ENCODE measurements at regions not wholly inside any gene's neighbourhood (a gene's known extent, or its start where the extent isn't known, plus 50 kb on each side); places are given as distances from the start of the nearest gene placed in this dataset.
"Not testable (repeated sequence)": the region's sequence is repeated elsewhere in the genome, so short reads cannot be mapped to it uniquely, and the experiment has no call there.

GRCh38 chr6:112983713-112984261, 636.7 kb downstream of the RFPL4B start:
- DNase-seq (ENCODE audit: low read depth in 2 of 2), result no peak

- no peak for DNase-seq (ENCODE audit: low read depth in 2 of 2)
Measured at GRCh38 chr6:112984899-112985298, 637.8 kb downstream of the RFPL4B start.

- DNase-seq (ENCODE audit: low read depth in 2 of 2), result no peak
Measured at GRCh38 chr6:112986321-112986720, 639.2 kb downstream of the RFPL4B start.

GRCh38 chr6:112988748-112989147, 641.6 kb downstream of the RFPL4B start:
- DNase-seq (ENCODE audit: low read depth in 2 of 2), result no peak

- DNase-seq (ENCODE audit: low read depth in 2 of 2), result no peak
Measured at GRCh38 chr6:112990971-112991370, 643.8 kb downstream of the RFPL4B start.

GRCh38 chr6:112991912-112992311, 644.8 kb downstream of the RFPL4B start:
- DNase-seq (ENCODE audit: low read depth in 2 of 2), result no peak

GRCh38 chr6:112997421-112998085, 650.4 kb downstream of the RFPL4B start:
- no peak for DNase-seq (ENCODE audit: low read depth in 2 of 2)

- DNase-seq (ENCODE audit: low read depth in 2 of 2), result no peak
Measured at GRCh38 chr6:113004054-113004453, 656.9 kb downstream of the RFPL4B start.

GRCh38 chr6:113004470-113005270, 657.5 kb downstream of the RFPL4B start:
- no peak for DNase-seq (ENCODE audit: low read depth in 2 of 2)

- no peak for DNase-seq (ENCODE audit: low read depth in 2 of 2)
Measured at GRCh38 chr6:113006494-113006893, 659.4 kb downstream of the RFPL4B start.

- no peak for DNase-seq (ENCODE audit: low read depth in 2 of 2)
Measured at GRCh38 chr6:113009682-113010081, 662.6 kb downstream of the RFPL4B start.

- no peak for DNase-seq (ENCODE audit: low read depth in 2 of 2)
Measured at GRCh38 chr6:113010196-113010989, 663.3 kb downstream of the RFPL4B start.

GRCh38 chr6:113011389-113011788, 664.3 kb downstream of the RFPL4B start:
- DNase-seq (ENCODE audit: low read depth in 2 of 2), result no peak

- DNase-seq (ENCODE audit: low read depth in 2 of 2), result no peak
Measured at GRCh38 chr6:113011801-113012200, 664.7 kb downstream of the RFPL4B start.

- DNase-seq (ENCODE audit: low read depth in 2 of 2), result no peak
Measured at GRCh38 chr6:113015249-113015648, 668.1 kb downstream of the RFPL4B start.

- no peak for DNase-seq (ENCODE audit: low read depth in 2 of 2)
Measured at GRCh38 chr6:113017353-113017752, 670.2 kb downstream of the RFPL4B start.

GRCh38 chr6:113018351-113019151, 671.4 kb downstream of the RFPL4B start:
- no peak for DNase-seq (ENCODE audit: low read depth in 2 of 2)

- no peak for DNase-seq (ENCODE audit: low read depth in 2 of 2)
Measured at GRCh38 chr6:113019176-113019575, 672.0 kb downstream of the RFPL4B start.

GRCh38 chr6:113027780-113028179, 680.6 kb downstream of the RFPL4B start:
- DNase-seq (ENCODE audit: low read depth in 2 of 2), result no peak

GRCh38 chr6:113029161-113029560, 682.0 kb downstream of the RFPL4B start:
- not testable (repeated sequence) for DNase-seq (ENCODE audit: low read depth in 2 of 2)

- DNase-seq (ENCODE audit: low read depth in 2 of 2), result no peak
Measured at GRCh38 chr6:113031591-113032238, 684.6 kb downstream of the RFPL4B start.
